NCI-H446 treated with DMSO at 0.1 percent for 48 hours (cell line): ENCODE measurements at regions not wholly inside any gene's neighbourhood (a gene's known extent, or its start where the extent isn't known, plus 50 kb on each side); places are given as distances from the start of the nearest gene placed in this dataset.
A peak's percentile ranks its signal among the peaks of the same experiment; 100 is the strongest.
"Not testable (repeated sequence)": the region's sequence is repeated elsewhere in the genome, so short reads cannot be mapped to it uniquely, and the experiment has no call there.

Experiments
- DNase-seq: peaks from one replicate; lab custom pipeline; 2025; lab: John Stamatoyannopoulos, UW

DNA sequence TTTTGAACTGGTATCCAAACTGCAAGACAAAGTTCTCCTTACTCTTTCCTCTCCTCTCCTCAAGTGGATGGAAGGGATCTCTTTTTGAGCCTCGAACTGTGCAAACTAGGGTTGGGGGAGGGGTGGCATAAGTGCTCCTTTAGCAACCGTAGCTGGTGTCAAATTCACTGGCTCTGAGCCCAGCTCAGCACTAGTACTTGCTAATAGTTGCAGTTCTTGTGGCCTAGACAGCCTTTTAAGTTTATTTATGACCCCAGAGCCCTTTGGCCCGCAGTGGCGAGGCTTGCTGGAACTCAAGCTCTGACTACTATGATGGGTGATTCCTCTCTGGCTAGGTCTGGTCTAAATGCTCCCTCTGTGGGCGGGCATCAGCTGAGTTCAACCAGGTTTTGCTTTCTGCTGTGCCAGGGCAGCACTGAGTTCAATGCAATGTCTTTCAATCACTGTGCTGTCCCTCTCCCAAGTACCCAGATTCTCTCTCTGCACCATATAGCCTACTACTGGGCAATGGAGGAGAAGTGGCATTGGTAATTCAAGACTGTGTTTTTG lies 528.4 kb upstream of the SYT4 start:
- DNase-seq, result no peak

DNA sequence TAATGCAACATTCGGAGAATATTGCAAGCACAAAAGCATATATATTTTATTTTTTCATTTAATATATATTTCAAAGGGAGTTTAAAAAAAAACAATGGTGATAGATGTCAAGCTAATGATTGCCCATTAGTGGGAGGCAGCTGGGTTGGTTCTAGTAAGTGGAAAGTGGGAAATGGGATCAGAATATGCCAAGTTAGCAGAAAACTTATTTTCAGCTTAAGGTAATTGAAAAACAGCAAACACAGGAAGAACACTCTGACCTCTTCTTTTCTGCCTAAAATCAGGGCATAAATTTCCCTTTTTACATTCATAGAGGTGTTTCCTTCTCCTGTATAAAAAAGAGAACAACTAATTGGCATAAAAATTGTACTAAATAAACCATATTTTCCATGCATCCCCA lies 535.3 kb upstream of the SYT4 start:
- no peak for DNase-seq

DNA sequence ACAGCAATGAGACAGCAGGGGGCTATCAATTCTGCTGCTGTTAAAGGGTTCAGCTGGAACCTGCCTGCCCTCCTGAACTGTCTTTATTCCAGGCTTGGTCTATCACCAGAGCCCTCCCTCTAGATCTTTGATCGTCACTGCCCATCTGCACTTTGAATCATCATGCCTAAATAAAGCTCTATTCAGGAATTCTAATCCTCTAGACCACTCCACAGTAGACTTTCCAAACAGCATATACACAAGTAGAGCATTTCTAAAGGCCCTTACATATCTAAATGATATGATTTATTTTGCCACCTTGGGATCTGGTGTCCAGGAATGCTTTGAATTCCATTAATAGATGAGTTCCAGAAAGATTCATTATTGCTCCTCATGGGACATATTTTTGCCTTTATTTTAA lies 542.1 kb upstream of the SYT4 start:
- no peak for DNase-seq

DNA sequence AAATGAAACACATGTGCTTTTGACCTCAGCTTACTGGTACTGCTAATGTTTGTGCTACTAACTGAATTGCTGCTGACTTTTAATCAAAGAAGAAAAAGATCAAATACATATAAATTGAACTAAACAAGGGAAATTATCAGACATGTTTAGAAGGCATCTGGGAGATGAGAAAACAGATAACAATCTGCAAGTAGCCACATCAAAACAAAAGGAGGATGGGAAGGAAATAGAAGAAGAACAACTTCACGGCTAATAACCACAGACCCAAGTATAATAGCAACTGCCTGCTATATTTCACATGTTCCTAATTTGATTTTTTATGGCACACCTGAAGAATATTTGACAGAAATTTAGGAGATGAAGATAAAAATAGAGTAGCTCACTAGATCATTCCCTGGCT lies 542.6 kb upstream of the SYT4 start:
- DNase-seq, result no peak

DNA sequence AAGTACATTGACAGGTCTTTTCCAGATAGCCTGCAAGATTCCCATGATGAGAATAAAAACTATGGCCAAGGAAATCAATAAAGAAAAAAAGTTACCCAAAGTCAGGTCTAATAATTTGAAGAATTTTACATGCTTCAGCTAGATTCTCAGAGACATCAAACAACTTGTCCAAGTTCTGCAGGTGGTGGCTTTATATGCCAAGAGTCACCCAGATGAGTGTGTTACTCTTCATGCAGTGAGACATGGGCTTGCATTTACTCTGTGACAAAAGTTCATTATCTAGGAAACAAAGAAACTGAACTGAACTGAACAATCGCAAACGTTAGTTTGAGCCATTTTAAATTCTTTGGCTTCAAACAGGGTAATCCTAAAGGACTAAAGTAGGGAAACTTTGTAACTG lies 548.5 kb upstream of the SYT4 start:
- no peak for DNase-seq

DNA sequence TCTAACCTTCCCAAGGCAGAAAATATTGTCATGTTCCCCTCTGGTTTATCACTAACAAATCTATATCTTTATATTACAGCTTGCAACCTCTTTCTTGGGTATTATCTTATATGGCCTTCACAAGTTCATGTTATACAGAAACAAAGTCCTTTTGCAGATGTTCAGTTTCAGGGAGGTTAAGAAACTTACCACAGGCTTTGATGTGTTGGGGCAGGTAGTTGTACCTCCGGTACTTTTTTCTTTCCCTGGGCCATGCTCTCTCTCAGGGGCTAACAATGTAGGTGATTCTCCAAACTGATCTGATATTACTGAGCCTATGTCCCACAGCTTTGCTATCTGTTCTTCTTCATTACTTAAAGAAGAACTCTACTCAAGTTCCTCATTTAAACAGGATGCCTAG lies 548.9 kb upstream of the SYT4 start:
- DNase-seq, result no peak

DNA sequence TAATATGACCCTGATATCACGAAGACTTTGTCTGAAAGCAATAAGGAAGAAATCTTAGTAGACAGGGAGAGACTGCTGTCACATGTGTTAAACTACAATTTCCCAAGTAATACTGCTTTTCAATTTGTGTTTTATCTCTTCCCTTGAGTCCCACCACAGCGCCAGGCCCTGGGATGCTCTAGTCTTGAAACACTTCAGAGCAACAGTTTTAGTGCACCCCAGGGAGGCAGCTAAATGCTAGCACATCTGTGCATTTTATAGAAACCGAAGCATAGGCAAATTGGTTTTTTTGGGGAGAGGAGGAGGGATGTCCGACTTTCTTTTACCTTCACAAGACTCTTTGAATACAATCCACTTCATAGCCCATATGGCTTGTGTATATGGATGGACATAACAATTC lies 550.0 kb upstream of the SYT4 start:
- DNase-seq, result no peak

DNA sequence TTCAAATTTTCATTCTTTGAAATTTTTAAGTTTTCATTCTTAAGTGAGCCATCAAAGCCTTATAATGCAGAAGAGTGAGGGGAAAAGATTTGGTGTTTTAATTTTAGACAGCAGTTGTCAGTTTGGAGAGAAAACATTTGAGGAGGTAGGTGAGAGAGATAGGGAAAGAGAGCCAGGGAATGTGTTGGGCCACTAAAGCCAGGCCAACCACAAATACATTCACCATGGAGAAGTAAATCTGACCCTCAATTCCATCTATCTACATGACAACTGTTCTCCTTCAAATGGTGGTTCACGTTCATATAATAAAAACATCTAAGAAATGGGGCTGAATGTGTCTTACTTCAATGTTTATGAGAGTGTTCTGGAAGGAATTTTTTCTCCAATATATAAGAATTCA lies 553.0 kb upstream of the SYT4 start:
- no peak for DNase-seq

DNA sequence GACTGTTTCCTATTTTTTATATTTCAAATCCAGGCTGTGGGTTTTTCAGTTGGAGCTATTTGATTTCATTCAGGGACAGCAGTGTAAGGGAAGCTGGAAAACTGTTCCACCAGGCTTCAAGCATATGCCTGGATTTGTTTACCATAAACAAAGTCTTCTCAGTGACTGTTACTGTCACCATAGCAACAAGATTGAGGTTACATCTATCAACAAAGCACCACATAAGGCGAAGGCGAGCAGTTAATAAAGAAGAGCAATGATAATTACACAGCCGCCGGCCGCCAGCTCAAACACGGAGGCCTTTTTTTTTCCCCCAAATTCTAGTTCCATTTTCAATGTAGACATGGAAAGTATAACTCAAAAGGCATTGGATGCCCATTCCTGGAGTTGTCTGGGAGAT lies 553.7 kb upstream of the SYT4 start:
- no peak for DNase-seq

DNA sequence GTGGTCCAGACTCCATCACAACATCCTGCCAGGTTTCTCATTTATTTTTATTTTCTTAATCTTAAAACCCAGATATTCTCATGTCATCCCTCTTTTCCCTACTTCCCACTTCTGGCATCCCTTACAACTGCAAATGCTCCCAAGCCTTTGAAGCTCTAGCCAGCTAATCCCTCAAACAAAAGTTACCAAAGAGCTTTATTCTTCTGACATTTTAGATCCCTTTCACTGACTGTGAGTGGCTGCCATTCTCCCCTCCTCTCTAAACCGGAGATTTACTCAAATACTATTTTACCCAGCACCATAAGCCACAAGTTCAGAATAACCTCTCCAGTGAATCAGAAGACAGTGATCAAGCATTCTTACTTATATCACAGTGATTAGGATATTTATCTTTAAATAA lies 569.0 kb upstream of the SYT4 start:
- no peak for DNase-seq

DNA sequence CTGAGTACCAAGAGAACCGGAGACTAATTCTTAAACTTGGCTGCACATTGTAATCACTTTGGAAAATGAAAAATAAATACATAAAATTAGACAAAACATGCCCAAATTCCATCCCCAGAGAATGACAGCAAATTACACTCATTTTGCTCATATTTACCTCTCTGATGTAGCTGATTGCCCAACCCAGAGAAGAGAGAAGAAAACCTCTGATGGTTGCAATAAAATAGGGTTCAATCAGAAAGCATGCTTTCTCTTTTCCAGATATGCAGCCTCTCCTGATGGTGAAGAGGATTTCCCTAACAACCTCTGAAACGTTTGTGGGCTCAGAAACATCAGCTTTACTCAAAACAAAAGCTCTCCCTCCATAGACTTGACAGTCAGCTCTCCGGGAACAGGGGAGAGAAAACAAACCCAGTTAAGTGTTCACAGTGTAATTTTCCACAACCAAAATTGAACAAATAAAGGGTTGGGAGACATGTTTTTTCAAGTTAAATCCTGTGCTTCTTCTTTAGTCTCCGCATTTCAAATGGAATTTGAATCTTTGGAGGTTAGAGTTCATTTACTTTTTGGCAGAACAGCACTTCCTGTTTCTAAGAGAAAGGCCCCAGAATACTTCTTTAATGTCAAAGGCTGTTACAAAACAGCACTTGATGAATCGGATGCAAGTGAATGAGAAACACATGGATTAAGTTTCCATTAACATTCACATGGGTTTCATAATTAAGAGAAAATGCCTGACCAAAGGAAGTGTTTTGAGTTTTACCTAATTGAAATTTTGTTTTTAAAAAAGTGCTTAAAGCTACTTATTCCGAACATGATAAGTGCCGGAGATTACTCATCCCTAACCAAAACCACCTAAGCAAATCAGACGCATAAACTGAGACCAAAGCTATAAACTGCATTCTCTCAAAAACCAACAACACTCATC lies 570.1 kb upstream of the SYT4 start:
- DNase-seq, result no peak

DNA sequence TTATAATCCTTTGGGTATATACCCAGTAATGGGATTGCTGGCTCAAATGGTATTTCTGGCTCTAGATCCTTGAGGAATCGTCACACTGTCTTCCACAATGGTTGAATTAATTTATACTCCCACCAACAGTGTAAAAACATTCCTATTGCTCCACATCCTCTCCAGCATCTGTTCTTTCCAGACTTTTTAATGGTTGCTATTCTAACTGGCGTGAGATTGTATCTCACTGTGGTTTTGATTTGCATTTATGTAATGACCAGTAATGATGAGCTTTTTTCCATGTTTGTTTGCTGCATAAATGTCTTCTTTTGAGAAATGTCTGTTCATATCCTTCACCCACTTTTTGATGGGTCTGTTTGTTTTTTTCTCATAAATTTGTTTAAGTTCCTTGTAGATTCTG lies 572.5 kb upstream of the SYT4 start:
- DNase-seq, result not testable (repeated sequence)

DNA sequence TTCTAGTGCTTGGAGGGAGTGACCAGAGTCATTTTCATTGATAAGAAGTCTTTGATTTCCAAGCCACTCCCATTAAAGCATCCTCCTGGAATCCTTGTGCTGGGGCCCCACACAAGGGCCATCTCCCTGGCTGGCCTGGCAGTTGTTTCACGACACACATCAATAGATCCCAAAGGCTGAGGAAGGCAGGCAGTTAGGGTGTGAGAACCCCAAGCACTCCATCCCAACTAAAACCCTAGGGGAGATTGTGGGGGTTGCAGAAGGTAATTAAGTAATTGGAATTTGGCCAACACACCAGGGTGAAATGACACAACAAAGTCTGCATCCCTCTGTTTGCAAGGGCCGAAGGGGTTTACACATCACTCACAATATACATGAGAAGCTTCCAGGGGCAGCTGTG lies 578.1 kb upstream of the SYT4 start:
- no peak for DNase-seq

DNA sequence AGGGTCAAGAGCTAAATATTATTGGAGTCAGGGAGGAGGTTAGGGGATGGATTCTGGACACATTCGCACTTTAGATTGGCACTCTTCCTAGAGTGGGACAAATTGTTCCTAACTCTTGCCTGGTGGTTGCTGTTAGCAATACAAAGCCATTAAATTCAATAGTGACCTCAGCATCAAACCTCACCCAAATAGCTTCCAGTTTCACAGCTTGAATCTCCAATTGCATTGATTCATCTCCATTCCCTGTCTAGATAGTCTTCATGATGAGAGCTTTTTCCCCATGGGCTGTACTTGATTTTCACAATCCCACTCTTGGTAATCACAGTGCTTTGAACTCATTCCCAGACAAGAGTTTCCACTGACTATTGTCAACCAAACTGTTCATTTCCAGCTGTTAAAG lies 585.9 kb upstream of the SYT4 start:
- no peak for DNase-seq

DNA sequence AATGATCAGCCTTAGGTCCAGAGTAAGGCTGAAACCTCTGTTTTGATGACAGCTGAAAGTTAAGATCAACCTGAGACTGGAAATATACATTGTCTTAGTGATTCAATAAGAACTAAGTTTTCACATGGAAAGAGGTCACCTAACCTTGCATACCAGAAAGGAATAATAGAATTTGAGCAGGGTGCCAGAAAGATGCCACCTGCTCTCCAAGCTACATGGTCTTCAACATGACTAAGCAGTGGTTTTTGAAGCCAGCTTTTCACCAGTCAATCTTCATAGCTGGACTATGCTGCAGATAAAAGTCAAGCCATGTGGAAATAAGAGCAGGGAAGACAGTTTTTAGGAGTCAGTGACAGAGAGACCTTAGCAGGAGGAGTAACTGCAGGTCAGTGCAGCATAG lies 589.4 kb upstream of the SYT4 start:
- no peak for DNase-seq

DNA sequence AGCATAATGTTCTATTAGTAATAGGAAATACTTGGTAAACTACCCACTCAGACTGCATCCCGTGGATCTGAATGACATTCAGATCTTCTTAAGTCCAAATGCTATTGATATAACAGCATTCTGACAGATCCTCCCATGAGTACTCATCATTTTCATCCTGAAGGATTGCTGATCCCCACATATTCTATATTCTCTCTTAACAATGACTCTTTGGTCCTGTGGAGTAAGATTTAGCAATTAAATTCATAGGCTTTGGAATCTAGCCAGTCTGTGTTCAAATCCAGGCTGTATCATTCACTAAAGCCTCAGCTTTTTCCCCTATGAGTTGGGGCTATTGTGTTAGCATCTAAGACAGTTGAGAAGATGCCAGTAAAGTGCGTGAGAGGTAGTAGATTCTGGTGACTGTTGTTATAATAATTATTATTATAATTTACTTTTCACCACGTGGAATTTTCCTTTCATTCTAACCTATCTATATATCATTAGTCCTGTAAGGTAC lies 591.3 kb upstream of the SYT4 start:
- DNase-seq, result no peak

DNA sequence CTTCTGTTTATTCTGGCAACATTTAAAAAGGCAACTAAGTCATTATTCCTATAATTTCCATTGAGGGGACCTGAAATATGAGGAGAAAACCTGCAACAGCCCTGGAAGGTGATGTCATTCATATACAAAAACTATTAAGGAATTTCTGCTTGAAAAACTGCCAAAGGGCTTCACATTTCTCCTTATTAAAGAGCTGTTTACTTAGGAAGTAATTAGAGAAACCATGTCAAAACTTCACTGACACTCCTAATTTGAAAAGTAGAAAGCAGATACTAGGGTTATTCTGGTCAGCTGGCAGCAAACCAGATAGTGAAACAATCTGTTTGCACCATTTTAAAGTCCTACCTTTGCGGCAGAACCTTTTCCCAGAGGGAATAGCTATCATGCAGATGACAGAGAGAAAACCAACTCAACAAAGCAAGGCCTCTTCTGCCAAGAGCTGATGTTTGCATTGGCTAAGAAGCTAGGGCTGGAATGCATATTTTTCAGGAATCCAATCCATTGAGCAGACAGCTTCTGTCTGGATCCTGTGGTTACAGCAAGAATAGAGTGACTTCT lies 592.2 kb upstream of the SYT4 start:
- peak; percentile 78 for DNase-seq

DNA sequence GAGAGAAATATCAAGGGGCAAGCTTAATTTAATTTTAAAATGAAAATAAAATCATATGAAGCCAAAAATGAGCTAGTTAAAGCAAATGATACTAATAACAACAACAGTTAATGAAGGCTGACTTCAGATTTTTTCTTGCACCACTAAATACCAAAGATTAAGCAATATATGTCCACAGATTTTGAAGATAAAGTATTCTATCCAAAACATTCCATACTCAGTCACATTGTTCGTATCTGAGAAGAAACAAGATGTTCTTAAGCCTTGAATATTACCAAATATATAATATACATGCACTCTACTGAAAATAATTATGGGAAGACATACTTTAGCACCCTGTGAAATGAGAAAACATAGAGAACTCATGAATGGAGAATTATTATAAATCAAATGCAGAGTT lies 593.3 kb upstream of the SYT4 start:
- DNase-seq, result no peak

DNA sequence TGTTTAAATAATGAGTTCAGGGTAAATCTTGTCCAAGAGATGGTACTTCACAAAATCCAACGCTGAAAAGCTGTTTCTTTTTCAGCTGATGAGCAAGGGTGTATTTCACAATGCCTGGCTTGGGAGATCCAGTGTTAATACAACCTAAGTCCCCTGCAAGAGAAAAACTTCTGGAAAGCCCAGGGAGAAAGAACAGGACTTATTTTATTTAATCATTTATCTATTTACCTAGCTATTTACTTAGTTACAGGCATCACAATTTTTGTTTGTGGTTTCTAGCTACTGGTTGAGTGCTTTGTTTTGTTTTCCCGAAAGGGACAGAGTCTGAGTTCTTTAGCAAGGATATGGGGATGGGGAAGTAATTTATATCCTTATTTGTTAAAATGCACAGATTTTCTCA lies 598.2 kb upstream of the SYT4 start:
- no peak for DNase-seq

DNA sequence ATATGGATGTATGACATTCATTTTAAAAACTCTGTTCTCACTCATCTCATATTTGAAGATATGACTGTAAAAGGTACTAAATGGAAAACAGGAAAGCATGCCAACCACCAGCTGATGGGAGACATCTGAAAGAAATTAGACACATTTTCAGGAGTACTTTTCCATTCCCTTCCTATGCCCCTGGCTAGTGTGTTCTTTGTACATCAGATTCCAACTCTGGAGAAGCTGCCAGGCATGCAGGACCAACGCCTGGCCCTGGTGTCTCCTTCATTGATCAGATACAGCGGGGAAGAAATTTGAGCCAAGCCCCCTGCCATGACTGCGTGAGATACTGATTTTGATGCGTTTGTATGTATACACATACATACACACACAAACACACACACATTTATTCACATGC lies 599.0 kb upstream of the SYT4 start:
- DNase-seq, result no peak

DNA sequence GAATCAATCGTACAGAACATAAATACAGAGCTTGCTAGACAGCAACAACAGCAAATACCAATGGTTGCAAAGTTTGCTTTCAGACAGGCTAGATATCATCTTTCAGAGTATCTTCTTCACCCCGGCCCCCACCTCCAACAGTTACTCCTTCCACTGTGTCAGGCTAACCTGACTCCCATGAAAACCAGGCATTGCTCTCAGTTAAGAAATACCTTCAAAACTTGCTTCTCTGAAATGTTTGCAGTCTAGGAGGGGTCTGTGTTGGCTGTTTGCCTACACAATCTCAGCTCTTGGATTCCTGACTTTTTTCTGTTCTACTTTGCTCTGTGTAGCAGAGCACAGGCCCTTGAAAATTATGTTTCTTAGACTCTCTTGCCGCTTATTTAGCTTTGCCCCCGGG lies 599.5 kb upstream of the SYT4 start:
- DNase-seq, result no peak

DNA sequence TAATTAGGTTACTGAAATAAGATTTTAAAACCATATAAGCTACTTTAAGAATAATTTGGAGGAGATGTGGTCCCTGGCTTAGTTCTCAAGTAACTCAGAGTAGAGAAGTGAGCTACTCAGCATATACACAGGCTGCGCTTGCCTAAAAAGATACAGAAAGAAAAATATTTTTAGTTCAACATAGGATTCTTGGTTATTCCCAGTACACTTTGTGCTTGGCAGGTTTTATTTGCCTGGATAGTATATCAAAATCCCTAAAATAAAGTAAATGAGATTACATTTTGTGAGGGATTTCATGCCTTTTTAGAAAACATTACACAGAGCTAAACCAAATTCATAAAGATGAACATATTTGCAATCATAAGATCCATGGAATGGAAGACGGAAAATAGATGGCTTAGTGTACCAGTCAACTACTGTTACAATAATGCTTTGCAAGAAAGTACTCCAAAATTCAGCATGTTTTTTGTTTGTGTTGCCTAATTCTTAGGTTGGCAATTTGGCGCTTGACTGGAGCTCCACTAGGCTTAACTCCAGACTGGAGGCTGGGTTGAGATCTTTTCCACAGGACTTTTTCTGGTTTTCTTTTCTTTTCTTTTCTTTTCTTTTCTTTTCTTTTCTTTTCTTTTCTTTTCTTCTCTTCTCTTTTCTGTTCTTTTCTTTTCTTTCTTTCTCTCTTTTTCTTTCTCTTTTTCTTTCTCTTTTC lies 600.5 kb upstream of the SYT4 start:
- DNase-seq, result no peak

DNA sequence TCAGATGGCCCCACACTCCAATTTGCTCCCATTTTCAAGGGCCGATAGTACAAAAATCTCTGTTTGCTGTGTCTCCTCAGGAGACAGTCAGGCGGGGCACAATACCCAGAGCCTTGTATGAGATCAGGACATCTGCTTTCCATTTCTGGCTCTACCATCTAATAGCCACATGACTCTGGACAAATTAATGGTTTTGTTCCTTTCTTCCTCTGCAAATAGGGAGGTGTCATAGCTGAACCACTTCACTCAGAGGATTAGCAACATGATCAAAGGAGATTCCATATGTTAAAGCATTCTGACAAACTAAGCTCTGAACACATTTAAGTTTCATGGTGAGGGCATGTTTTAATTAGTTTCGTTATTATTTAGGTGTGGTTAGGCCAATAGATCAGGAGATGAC lies 602.1 kb upstream of the SYT4 start:
- no peak for DNase-seq
